A673 (cell line): ENCODE measurements at regions not wholly inside any gene's neighbourhood (a gene's known extent, or its start where the extent isn't known, plus 50 kb on each side); places are given as distances from the start of the nearest gene placed in this dataset.

Source experiments
- BruUV-seq: library from RNA; stranded (reverse); fragments of 400-500 nt; replicated peaks from 2 replicates; lab custom pipeline; 2021; lab: Mats Ljungman, UMichigan
- CTCF ChIA-PET: fragments of 300-600 bp; sonication (Branson Sonifier 250); formaldehyde crosslinking; loops from one replicate; lab custom pipeline; 2022; ENCODE audit warnings: antibody characterized with exemption; lab: Charles Lee
- POLR2A ChIA-PET: fragments of 300-600 bp; sonication (Branson Sonifier 250); formaldehyde crosslinking; loops from one replicate; lab custom pipeline; 2022; ENCODE audit warnings: antibody characterized with exemption; ENCODE audit not compliant: low non-redundant PET; lab: Charles Lee
- DNase-seq: peaks from one replicate; pipeline ENCODE4 v3.0.0-alpha.2; 2015; ENCODE audit warnings: low spot score
- H3K27ac ChIP-seq: fragments of 200-600 bp; sonication (generic); 2 replicates; pipeline ENCODE4 v1.5.1; 2016; ENCODE audit warnings: mixed run types, low read depth, mild to moderate bottlenecking, mixed read lengths, antibody characterized with exemption, low read length; ENCODE audit not compliant: poor library complexity, severe bottlenecking
- H3K27me3 ChIP-seq: fragments of 200-600 bp; sonication (generic); replicated peaks from 2 replicates; pipeline ENCODE4 v1.6.1; 2017; ENCODE audit warnings: mixed run types, low read depth, mild to moderate bottlenecking, mixed read lengths, antibody characterized with exemption, low read length; ENCODE audit not compliant: insufficient read depth, poor library complexity
- H3K36me3 ChIP-seq: fragments of 200-600 bp; sonication (generic); 2 replicates; pipeline ENCODE4 v1.6.1; 2016; ENCODE audit warnings: mixed run types, mild to moderate bottlenecking, mixed read lengths, antibody characterized with exemption, low read length; ENCODE audit not compliant: insufficient read depth, poor library complexity, severe bottlenecking
- H3K4me1 ChIP-seq: fragments of 200-600 bp; sonication (generic); 2 replicates; pipeline ENCODE4 v1.6.1; 2017; ENCODE audit warnings: mixed run types, mild to moderate bottlenecking, mixed read lengths, antibody characterized with exemption, low read length; ENCODE audit not compliant: insufficient read depth, poor library complexity, severe bottlenecking
- H3K4me3 ChIP-seq: fragments of 200-600 bp; sonication (generic); 2 replicates; pipeline ENCODE4 v1.5.1; 2016; ENCODE audit warnings: low read depth, mixed run types, mild to moderate bottlenecking, mixed read lengths, low read length; ENCODE audit not compliant: poor library complexity, severe bottlenecking
- H3K9me3 ChIP-seq: fragments of 200-600 bp; sonication (generic); 2 replicates; pipeline ENCODE4 v1.6.1; 2016; ENCODE audit warnings: mixed run types, low read depth, mild to moderate bottlenecking, mixed read lengths, antibody characterized with exemption, low read length; ENCODE audit not compliant: poor library complexity, severe bottlenecking
- CTCF ChIP-seq: fragments of 300-800, 200-600 bp; sonication (generic); conservative IDR thresholded peaks from 2 replicates; pipeline ENCODE4 v1.5.1; 2017; ENCODE audit warnings: low read depth, mild to moderate bottlenecking, antibody characterized with exemption, low read length, moderate library complexity, mixed read lengths
- EZH2 ChIP-seq: fragments of 200-600 bp; sonication (generic); IDR thresholded peaks from 2 replicates; pipeline ENCODE4 v1.6.1; 2017; ENCODE audit warnings: borderline replicate concordance, low read depth, mild to moderate bottlenecking, mixed read lengths, antibody characterized with exemption, low read length; ENCODE audit not compliant: poor library complexity, severe bottlenecking
- intact Hi-C: fragments of 100-400 bp; cut with micrococcal nuclease; formaldehyde crosslinking; loops from one replicate; pipeline ENCODE4 v1.10.0; 2022; ENCODE audit not compliant: unreplicated experiment

GRCh38 chr7:46007194-46007593, 86.1 kb upstream of the IGFBP3 start:
- intact Hi-C loops: no loop called here
- BruUV-seq: no TSS peak

DNA sequence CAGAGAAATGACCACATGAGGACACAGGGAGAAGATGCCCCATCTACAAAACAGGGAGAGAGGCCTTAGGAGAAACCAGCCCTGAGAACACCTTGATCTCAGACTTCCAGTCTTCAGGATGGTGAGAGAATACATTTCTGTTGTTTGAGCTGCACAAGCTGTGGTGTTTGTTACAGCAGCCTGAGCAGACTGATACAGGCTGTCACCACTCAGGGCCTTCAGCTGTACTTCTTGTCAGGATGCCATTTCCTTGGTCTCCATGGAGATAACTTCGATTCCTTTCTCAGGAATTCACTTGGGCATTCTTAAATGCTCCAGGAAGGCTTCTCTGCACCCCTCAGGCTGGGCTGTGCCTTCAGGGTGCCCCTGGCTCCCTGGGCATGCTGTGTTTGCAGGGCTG, 85.7 kb upstream of the IGFBP3 start:
- ChIA-PET POLR2A (no interaction called here), CTCF (no interaction called here)

More at GRCh38 chr7:46007194-46007593, 86.1 kb upstream of the IGFBP3 start:
- peaks cover 9% of the 10 kb centered on the region for H3K9me3 ChIP-seq
- H3K4me1 ChIP-seq: no peaks in the 10 kb centered on the region
- TF ChIP-seq CTCF (no peak), EZH2 (no peak)
- no peak overlapping the region for H3K27ac ChIP-seq
- no peak for DNase-seq
- CTCF ChIA-PET: no interaction called here
- POLR2A ChIA-PET: no interaction called here
- H3K27me3 ChIP-seq: no peaks in the 10 kb centered on the region
- no peaks in the 10 kb centered on the region for H3K36me3 ChIP-seq
- no peak overlapping the region for H3K4me3 ChIP-seq

GRCh38 chr7:46006212-46006611, 85.1 kb upstream of the IGFBP3 start:
- DNase-seq: no peak
- CTCF ChIA-PET: no interaction called here

More for the DNA sequence above, 85.7 kb upstream of the IGFBP3 start:
- Histone ChIP-seq H3K4me1 (no peaks in the 10 kb centered on the region), H3K4me3 (no peak overlapping the region), H3K36me3 (no peaks in the 10 kb centered on the region), H3K27me3 (no peaks in the 10 kb centered on the region), H3K27ac (no peak overlapping the region), H3K9me3 (peaks cover 9% of the 10 kb centered on the region)
- TF ChIP-seq CTCF (no peak), EZH2 (no peak)
- no peak for DNase-seq
- no TSS peak for BruUV-seq
- intact Hi-C loops: no loop called here

More at GRCh38 chr7:46006212-46006611, 85.1 kb upstream of the IGFBP3 start:
- H3K9me3 ChIP-seq: peaks cover 9% of the 10 kb centered on the region
- H3K27me3 ChIP-seq: no peaks in the 10 kb centered on the region
- intact Hi-C loops: no loop called here
- TF ChIP-seq EZH2: no peak
- no peak for TF ChIP-seq CTCF
- no peaks in the 10 kb centered on the region for H3K36me3 ChIP-seq
- POLR2A ChIA-PET: no interaction called here
- H3K27ac ChIP-seq: no peak overlapping the region
- BruUV-seq: no TSS peak
- no peaks in the 10 kb centered on the region for H3K4me1 ChIP-seq
- no peak overlapping the region for H3K4me3 ChIP-seq
